ENCODE measurements at regions not wholly inside any gene's neighbourhood (a gene's known extent, or its start where the extent isn't known, plus 50 kb on each side); places are given as distances from the start of the nearest gene placed in this dataset.

DNA sequence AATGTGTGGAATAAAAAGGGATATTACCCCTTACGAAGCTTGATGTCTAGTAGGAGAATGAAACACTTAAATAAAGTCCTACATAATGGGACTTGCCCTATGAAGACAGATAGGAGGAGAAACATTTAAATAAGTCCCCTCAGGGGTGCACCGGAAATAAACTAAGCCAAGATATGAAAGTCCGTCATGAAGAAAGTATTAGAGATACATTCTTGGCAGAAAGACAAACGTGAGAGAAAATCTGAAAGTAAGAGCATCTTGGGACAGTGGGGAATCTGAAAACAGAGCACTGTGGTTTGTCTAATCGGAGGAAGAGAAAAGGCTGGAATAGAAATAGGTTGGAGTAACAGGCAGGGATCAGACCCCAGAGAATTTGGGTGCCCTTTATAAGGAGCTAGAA is 516.9 kb upstream of the DSEL start:
- TF ChIP-seq, protein P1, sequence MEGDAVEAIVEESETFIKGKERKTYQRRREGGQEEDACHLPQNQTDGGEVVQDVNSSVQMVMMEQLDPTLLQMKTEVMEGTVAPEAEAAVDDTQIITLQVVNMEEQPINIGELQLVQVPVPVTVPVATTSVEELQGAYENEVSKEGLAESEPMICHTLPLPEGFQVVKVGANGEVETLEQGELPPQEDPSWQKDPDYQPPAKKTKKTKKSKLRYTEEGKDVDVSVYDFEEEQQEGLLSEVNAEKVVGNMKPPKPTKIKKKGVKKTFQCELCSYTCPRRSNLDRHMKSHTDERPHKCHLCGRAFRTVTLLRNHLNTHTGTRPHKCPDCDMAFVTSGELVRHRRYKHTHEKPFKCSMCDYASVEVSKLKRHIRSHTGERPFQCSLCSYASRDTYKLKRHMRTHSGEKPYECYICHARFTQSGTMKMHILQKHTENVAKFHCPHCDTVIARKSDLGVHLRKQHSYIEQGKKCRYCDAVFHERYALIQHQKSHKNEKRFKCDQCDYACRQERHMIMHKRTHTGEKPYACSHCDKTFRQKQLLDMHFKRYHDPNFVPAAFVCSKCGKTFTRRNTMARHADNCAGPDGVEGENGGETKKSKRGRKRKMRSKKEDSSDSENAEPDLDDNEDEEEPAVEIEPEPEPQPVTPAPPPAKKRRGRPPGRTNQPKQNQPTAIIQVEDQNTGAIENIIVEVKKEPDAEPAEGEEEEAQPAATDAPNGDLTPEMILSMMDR (conservative IDR thresholded peaks at IDR 0.05) = no peak
- TF ChIP-seq EZH2 (IDR thresholded peaks at IDR 0.05; ENCODE audit: low read depth) = no peak
